NCI-H1417 treated with DMSO at 0.1 percent for 48 hours (cell line): ENCODE measurements at regions not wholly inside any gene's neighbourhood (a gene's known extent, or its start where the extent isn't known, plus 50 kb on each side); places are given as distances from the start of the nearest gene placed in this dataset.
"Not testable (repeated sequence)": the region's sequence is repeated elsewhere in the genome, so short reads cannot be mapped to it uniquely, and the experiment has no call there.

ENCODE experiments used
- DNase-seq: peaks from one replicate; lab custom pipeline; 2025; lab: John Stamatoyannopoulos, UW

- DNase-seq = no peak
Measured at GRCh38 chr14:41071351-41071750, 535.3 kb upstream of the LRFN5 start.

GRCh38 chr14:41062826-41063225, 543.9 kb upstream of the LRFN5 start:
- no peak for DNase-seq

GRCh38 chr14:41055589-41055988, 551.1 kb upstream of the LRFN5 start:
- DNase-seq = no peak

- no peak for DNase-seq
Measured at GRCh38 chr14:41051801-41052200, 554.9 kb upstream of the LRFN5 start.

GRCh38 chr14:41047763-41048162, 558.9 kb upstream of the LRFN5 start:
- DNase-seq = no peak

GRCh38 chr14:41037388-41037787, 569.3 kb upstream of the LRFN5 start:
- no peak for DNase-seq

- no peak for DNase-seq
Measured at GRCh38 chr14:41034969-41035368, 571.7 kb upstream of the LRFN5 start.

GRCh38 chr14:41022932-41023331, 583.7 kb upstream of the LRFN5 start:
- DNase-seq = no peak

GRCh38 chr14:41016213-41016612, 590.5 kb upstream of the LRFN5 start:
- no peak for DNase-seq

- no peak for DNase-seq
Measured at GRCh38 chr14:41000350-41000749, 606.3 kb upstream of the LRFN5 start.

- DNase-seq = no peak
Measured at GRCh38 chr14:40989260-40989659, 617.4 kb upstream of the LRFN5 start.

GRCh38 chr14:40987481-40987880, 619.2 kb upstream of the LRFN5 start:
- no peak for DNase-seq

GRCh38 chr14:40986655-40987054, 620.0 kb upstream of the LRFN5 start:
- no peak for DNase-seq

GRCh38 chr14:40985584-40985983, 621.1 kb upstream of the LRFN5 start:
- DNase-seq = no peak

- DNase-seq = no peak
Measured at GRCh38 chr14:40983604-40984003, 623.1 kb upstream of the LRFN5 start.

- no peak for DNase-seq
Measured at GRCh38 chr14:40981247-40981646, 625.4 kb upstream of the LRFN5 start.

GRCh38 chr14:40960257-40960656, 646.4 kb upstream of the LRFN5 start:
- not testable (repeated sequence) for DNase-seq

- DNase-seq = no peak
Measured at GRCh38 chr14:40955131-40955505, 651.6 kb upstream of the LRFN5 start.

GRCh38 chr14:40954448-40955130, 652.1 kb upstream of the LRFN5 start:
- not testable (repeated sequence) for DNase-seq

- no peak for DNase-seq
Measured at GRCh38 chr14:40944521-40944920, 662.2 kb upstream of the LRFN5 start.

GRCh38 chr14:40936861-40937260, 669.8 kb upstream of the LRFN5 start:
- no peak for DNase-seq

GRCh38 chr14:40920380-40920779, 686.3 kb upstream of the LRFN5 start:
- DNase-seq = no peak

GRCh38 chr14:40911141-40911540, 695.5 kb upstream of the LRFN5 start:
- DNase-seq = no peak

- no peak for DNase-seq
Measured at GRCh38 chr14:40909906-40910305, 696.8 kb upstream of the LRFN5 start.

GRCh38 chr14:40903709-40904108, 703.0 kb upstream of the LRFN5 start:
- no peak for DNase-seq
